GM13976 (cell line): ENCODE measurements at regions not wholly inside any gene's neighbourhood (a gene's known extent, or its start where the extent isn't known, plus 50 kb on each side); places are given as distances from the start of the nearest gene placed in this dataset.
"Not testable (repeated sequence)": the region's sequence is repeated elsewhere in the genome, so short reads cannot be mapped to it uniquely, and the experiment has no call there.

Experiments
- DNase-seq: peaks from one replicate; pipeline ENCODE4 v3.0.0; 2012; ENCODE audit warnings: low spot score
- CTCF ChIP-seq: IDR thresholded peaks from 2 replicates; pipeline ENCODE4 v1.5.1; 2012; ENCODE audit warnings: borderline replicate concordance, mild to moderate bottlenecking; ENCODE audit not compliant: insufficient read depth; ENCODE audit errors: extremely low read depth, missing control alignments, control extremely low read depth
- in situ Hi-C: fragments of 300-500 bp; cut with MboI; formaldehyde crosslinking; loops from one replicate; pipeline ENCODE4 v1.12.0; 2022; ENCODE audit warnings: low sequenced_read_pairs, mixed read lengths, inconsistent platforms; ENCODE audit not compliant: unreplicated experiment

GRCh38 chr3:74377669-74378068 is 236.8 kb downstream of the CNTN3 start:
- no peak for DNase-seq
- TF ChIP-seq CTCF: no peak
- in situ Hi-C loops: no loop called here

GRCh38 chr3:74376323-74376722 is 238.1 kb downstream of the CNTN3 start:
- DNase-seq, in situ Hi-C loops: not testable (repeated sequence)

GRCh38 chr3:74375653-74376052 is 238.8 kb downstream of the CNTN3 start:
- DNase-seq: no peak
- TF ChIP-seq CTCF: no peak
- in situ Hi-C loops: no loop called here

- in situ Hi-C loops: no loop called here
- DNase-seq: no peak
Observed at GRCh38 chr3:74372743-74373142, 241.7 kb downstream of the CNTN3 start.

GRCh38 chr3:74370342-74370741 is 244.1 kb downstream of the CNTN3 start:
- no peak for TF ChIP-seq CTCF
- in situ Hi-C loops: no loop called here
- DNase-seq: no peak

More at GRCh38 chr3:74372743-74373142, 241.7 kb downstream of the CNTN3 start:
- no peak for TF ChIP-seq CTCF

- no peak for TF ChIP-seq CTCF
- in situ Hi-C loops: no loop called here
- DNase-seq: no peak
Observed at GRCh38 chr3:74366331-74366730, 248.1 kb downstream of the CNTN3 start.

- TF ChIP-seq CTCF: no peak
- in situ Hi-C loops: no loop called here
- no peak for DNase-seq
Observed at GRCh38 chr3:74363346-74363745, 251.1 kb downstream of the CNTN3 start.
